Nephron (organoid): ENCODE measurements at regions not wholly inside any gene's neighbourhood (a gene's known extent, or its start where the extent isn't known, plus 50 kb on each side); places are given as distances from the start of the nearest gene placed in this dataset.

Experiments used
- H3K27ac Mint-ChIP-seq, 3 experiments: 2 replicates each; pipeline ENCODE4 v1.8.0; 2020; ENCODE audit warnings: mixed read lengths in 3 of 3, mild to moderate bottlenecking in 2 of 3, moderate library complexity in 1 of 3
- H3K27me3 Mint-ChIP-seq: 2 replicates; pipeline ENCODE4 v1.8.0; 2021; ENCODE audit warnings: low read depth, mild to moderate bottlenecking, moderate library complexity, mixed read lengths
- H3K36me3 Mint-ChIP-seq: 2 replicates; pipeline ENCODE4 v1.8.0; 2020; ENCODE audit warnings: low read depth, mixed read lengths
- H3K4me1 Mint-ChIP-seq: 2 replicates; pipeline ENCODE4 v1.8.0; 2020; ENCODE audit warnings: mixed read lengths
- H3K4me3 Mint-ChIP-seq, 3 experiments: 2 replicates each; pipeline ENCODE4 v1.8.0; 2020; ENCODE audit warnings: mild to moderate bottlenecking in 3 of 3, mixed read lengths in 3 of 3, moderate library complexity in 2 of 3
- H3K9me3 Mint-ChIP-seq: 2 replicates; pipeline ENCODE4 v1.8.0; 2020; ENCODE audit warnings: mixed read lengths
- CTCF ChIP-seq, 3 experiments: fragments of 200-600 bp; sonication (generic); IDR thresholded peaks; one replicate each; pipeline ENCODE4 v1.5.0; 2021; ENCODE audit warnings: antibody characterized with exemption in 3 of 3; ENCODE audit not compliant: unreplicated experiment in 3 of 3

DNA sequence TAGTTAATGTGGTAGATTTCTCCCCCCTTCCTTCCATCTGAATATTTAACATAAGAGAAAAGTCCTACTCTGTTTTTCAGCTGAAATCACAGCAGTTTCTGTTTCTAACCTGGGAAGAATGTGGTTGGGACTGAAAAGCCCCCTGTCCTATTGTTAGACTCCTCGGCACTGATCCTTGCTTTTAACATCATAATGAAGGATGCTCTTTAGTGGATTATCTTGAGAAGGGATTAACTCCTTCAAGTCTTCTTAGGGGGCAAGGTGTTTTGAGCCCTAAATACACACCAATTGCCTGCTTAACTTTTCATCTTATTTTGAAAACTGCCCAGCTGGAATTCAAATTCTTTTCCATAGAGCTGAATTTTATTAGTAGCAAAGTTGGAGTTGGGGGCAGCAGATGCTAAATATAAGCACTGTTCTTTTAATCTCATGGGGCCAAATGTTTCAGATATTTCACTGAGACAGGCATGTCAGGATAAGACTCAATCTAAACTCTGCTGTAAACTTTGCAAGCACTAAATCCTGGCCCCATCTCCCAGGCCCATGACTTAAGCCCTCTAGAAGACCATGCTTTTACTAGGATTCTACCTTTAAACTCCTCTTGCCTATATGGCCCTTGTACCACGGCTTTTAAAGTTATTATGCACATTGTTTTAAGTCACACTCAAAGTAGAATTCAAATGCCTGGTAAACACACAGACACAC is 243.2 kb upstream of the NR2F2 start:
- H3K36me3 Mint-ChIP-seq, result peaks cover under 1% of the 10 kb centered on the region
- peaks cover 36% of the 10 kb centered on the region for H3K4me1 Mint-ChIP-seq
- H3K9me3 Mint-ChIP-seq, result no peaks in the 10 kb centered on the region
- peak overlapping the region; percentile 58 to 80 (median 59) for H3K27ac Mint-ChIP-seq
- TF ChIP-seq CTCF (IDR thresholded peaks at IDR 0.05; ENCODE audit: unreplicated experiment in 3 of 3), result no peak
- peak overlapping the region in 2 of 3 experiments; percentile 8 to 27 for H3K4me3 Mint-ChIP-seq
- H3K27me3 Mint-ChIP-seq, result no peaks in the 10 kb centered on the region

DNA sequence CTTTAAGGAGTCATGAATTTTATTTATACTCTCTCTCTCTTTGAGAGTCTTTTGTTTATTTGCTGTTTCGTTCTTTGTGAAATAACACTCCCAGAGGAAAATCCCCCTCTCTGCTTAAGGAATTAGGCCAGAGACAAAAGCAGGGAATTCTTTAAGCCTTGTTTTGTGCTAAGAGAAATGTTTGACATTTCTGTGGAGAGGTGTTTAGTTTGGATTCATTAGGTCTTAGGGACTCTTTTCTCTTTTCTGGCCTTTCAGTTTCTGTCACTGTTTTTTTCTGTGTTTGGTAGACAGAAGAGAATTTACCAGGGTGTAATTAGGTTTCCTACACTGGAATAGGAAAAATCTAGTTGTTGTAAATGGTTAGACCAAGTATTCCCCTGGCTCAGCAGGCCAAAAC is 241.8 kb upstream of the NR2F2 start:
- Mint-ChIP-seq H3K4me3 (no peak overlapping the region), H3K36me3 (no peaks in the 10 kb centered on the region), H3K4me1 (peaks cover 41% of the 10 kb centered on the region), H3K27ac (peak overlapping the region; percentile 59 to 94 (median 90)), H3K9me3 (no peaks in the 10 kb centered on the region), H3K27me3 (no peaks in the 10 kb centered on the region)
- TF ChIP-seq CTCF (IDR thresholded peaks at IDR 0.05; ENCODE audit: unreplicated experiment in 3 of 3), result no peak

- H3K27ac Mint-ChIP-seq, result peak overlapping the region; percentile 59 to 94 (median 90)
- peaks cover 41% of the 10 kb centered on the region for H3K4me1 Mint-ChIP-seq
- TF ChIP-seq CTCF (IDR thresholded peaks at IDR 0.05; ENCODE audit: unreplicated experiment in 3 of 3), result no peak
- no peaks in the 10 kb centered on the region for H3K27me3 Mint-ChIP-seq
- no peaks in the 10 kb centered on the region for H3K9me3 Mint-ChIP-seq
- no peak overlapping the region for H3K4me3 Mint-ChIP-seq
- peaks cover 4% of the 10 kb centered on the region for H3K36me3 Mint-ChIP-seq
These were observed 241.0 kb upstream of the NR2F2 start for GRCh38 chr15:96089405-96090058.

DNA sequence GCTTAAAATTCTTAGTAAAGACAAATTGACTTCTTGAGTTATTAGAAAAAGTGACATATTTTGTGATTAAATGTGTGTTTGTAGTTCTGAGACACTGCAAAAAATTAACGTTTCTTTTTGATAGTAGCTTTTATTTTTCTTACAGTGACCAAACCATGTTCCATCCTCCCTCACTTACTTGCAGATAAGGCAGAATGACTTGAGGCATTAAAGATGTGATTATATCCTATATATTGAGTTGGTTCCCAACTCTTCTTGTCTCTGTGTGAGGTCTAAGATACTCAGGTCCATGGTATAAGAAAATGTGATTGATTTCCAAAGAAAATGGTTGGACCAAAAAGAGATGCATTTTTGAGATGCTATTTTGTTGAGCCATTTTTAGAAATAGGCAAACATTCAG is 238.3 kb upstream of the NR2F2 start:
- Mint-ChIP-seq H3K4me1 (peaks cover 36% of the 10 kb centered on the region), H3K27ac (peak overlapping the region in 2 of 3 experiments; percentile 48 to 77), H3K9me3 (no peaks in the 10 kb centered on the region), H3K4me3 (no peak overlapping the region), H3K36me3 (peaks cover 11% of the 10 kb centered on the region), H3K27me3 (no peaks in the 10 kb centered on the region)
- TF ChIP-seq CTCF (IDR thresholded peaks at IDR 0.05; ENCODE audit: unreplicated experiment in 3 of 3), result no peak

DNA sequence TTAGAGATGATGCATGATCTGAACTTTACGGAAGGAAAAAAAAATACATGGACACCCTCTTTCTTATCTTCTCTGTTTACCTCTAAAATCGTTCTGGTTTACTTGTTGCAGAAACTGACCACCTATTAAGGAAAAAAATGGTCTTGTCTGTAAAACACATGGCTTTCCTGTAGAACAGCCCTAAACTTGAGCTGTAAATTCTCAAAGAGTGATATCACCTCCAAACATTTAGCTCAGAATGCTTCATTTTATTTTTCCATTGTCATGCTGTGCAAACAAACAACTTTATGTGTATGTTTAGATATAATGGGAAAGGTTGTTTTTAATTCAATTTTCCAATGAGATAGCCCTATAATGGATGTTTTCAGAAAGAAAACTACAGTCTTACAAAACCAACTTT is 237.4 kb upstream of the NR2F2 start:
- H3K4me1 Mint-ChIP-seq, result peaks cover 35% of the 10 kb centered on the region
- no peaks in the 10 kb centered on the region for H3K9me3 Mint-ChIP-seq
- H3K27me3 Mint-ChIP-seq, result no peaks in the 10 kb centered on the region
- no peak overlapping the region for H3K4me3 Mint-ChIP-seq
- TF ChIP-seq CTCF (IDR thresholded peaks at IDR 0.05; ENCODE audit: unreplicated experiment in 3 of 3), result no peak
- H3K36me3 Mint-ChIP-seq, result peaks cover 11% of the 10 kb centered on the region
- peak overlapping the region; percentile 11 to 32 (median 18) for H3K27ac Mint-ChIP-seq

GRCh38 chr15:96097661-96098060 is 232.8 kb upstream of the NR2F2 start:
- H3K27ac Mint-ChIP-seq, result no peak overlapping the region
- H3K4me3 Mint-ChIP-seq, result no peak overlapping the region
- peaks cover 21% of the 10 kb centered on the region for H3K4me1 Mint-ChIP-seq
- TF ChIP-seq CTCF (IDR thresholded peaks at IDR 0.05; ENCODE audit: unreplicated experiment in 3 of 3), result no peak
- no peaks in the 10 kb centered on the region for H3K9me3 Mint-ChIP-seq
- H3K36me3 Mint-ChIP-seq, result peaks cover 18% of the 10 kb centered on the region
- H3K27me3 Mint-ChIP-seq, result no peaks in the 10 kb centered on the region
